Muscle of leg (tissue), 3 donors: ENCODE measurements at regions not wholly inside any gene's neighbourhood (a gene's known extent, or its start where the extent isn't known, plus 50 kb on each side); places are given as distances from the start of the nearest gene placed in this dataset.
"Not testable (repeated sequence)": the region's sequence is repeated elsewhere in the genome, so short reads cannot be mapped to it uniquely, and the experiment has no call there.

Source experiments
- DNase-seq: peaks from one replicate; pipeline ENCODE4 v3.0.0; 2013
- H3K27ac ChIP-seq: one replicate; pipeline ENCODE4 v1.5.1; 2013; ENCODE audit warnings: mild to moderate bottlenecking, low read length, control low read depth
- H3K27me3 ChIP-seq: one replicate; pipeline ENCODE4 v1.6.1; 2013; ENCODE audit warnings: low read length; ENCODE audit not compliant: control insufficient read depth, insufficient read depth
- H3K36me3 ChIP-seq: one replicate; pipeline ENCODE4 v1.6.1; 2013; ENCODE audit warnings: low read length; ENCODE audit not compliant: control insufficient read depth, insufficient read depth
- H3K4me1 ChIP-seq: one replicate; pipeline ENCODE4 v1.6.1; 2013; ENCODE audit warnings: low read length; ENCODE audit not compliant: control insufficient read depth, insufficient read depth
- H3K4me3 ChIP-seq: one replicate; pipeline ENCODE4 v1.5.1; 2013; ENCODE audit warnings: low read length, control low read depth
- H3K9me3 ChIP-seq: replicated peaks from 2 replicates; pipeline ENCODE4 v1.6.1; 2013; ENCODE audit warnings: low read depth, low read length; ENCODE audit not compliant: control insufficient read depth
- WGBS: methylation state at CpG from one replicate; pipeline ENCODE4 v1.1.5; 2013; ENCODE audit warnings: missing lambda C conversion rate; ENCODE audit not compliant: insufficient coverage; 5-methylcytosine and 5-hydroxymethylcytosine counted together

DNA sequence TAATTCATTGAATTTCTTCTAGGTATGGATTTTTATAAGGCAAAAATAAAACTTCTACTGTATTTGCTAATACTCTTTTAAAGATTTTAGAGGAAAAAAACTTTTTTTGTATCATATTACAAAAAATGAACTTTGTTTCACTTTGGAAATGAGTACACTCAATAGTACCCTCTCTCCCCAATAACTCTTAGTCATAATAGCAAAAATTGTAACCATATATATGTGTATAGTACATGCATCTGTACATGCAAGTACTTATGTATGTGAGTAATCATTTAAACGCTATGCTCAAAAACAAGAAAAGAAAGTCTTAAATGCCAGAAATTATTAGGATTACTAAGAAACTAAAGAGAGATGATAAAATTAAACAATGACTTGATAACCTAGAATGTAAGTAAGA is 95.9 kb upstream of the HGF start:
- Histone ChIP-seq H3K36me3 (no peaks in the 10 kb centered on the region), H3K4me3 (no peak overlapping the region), H3K27ac (no peak overlapping the region), H3K9me3 (no peaks in the 10 kb centered on the region), H3K27me3 (no peaks in the 10 kb centered on the region), H3K4me1 (no peaks in the 10 kb centered on the region)
- no CpG with 5 or more reads among the region's 1 CpG for WGBS
- no peak for DNase-seq

DNA sequence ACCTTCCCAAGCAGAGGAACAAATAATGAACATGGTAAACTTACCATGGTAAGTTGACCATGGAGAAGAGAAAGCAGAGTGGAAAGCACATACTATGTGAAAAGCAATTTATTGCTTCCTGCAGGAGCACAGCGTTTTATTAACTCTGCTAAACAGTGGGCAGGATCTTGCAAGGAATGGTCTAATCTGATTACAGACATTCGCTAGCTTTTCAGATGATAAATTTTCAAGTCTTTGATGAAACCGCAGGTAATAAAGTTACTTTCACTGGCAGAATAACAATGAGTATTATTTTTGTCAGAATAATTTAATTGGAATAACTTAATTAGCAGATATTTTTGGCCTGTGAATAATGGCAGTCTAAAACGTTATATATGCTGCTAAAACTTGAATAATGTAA is 89.6 kb upstream of the HGF start:
- H3K4me1 ChIP-seq = no peaks in the 10 kb centered on the region
- DNase-seq = no peak
- WGBS = no CpG with 5 or more reads among the region's 4 CpGs
- H3K27me3 ChIP-seq = no peaks in the 10 kb centered on the region
- no peak overlapping the region for H3K4me3 ChIP-seq
- H3K36me3 ChIP-seq = no peaks in the 10 kb centered on the region
- no peaks in the 10 kb centered on the region for H3K9me3 ChIP-seq
- H3K27ac ChIP-seq = no peak overlapping the region

DNA sequence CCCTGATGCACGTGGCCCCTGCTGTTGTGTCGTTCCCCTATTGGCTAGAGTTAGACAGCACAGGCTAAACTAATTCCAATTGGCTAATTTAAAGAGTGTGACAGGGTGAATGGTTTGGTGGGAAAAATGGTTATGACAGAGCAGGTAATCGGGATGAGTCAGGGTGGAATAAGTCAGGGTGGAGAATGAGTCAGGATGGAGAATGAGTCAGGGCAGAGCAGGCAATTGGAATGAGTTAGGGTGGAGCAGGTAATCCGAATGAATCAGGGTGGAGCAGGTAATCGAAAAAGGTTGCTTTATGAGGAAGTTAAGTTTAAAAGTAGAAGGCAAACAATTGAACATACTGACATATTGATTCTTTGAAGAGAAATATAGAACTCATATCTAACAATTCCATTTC is 89.0 kb upstream of the HGF start:
- H3K4me3 ChIP-seq, H3K9me3 ChIP-seq, DNase-seq, H3K27me3 ChIP-seq, H3K27ac ChIP-seq, H3K36me3 ChIP-seq, H3K4me1 ChIP-seq: not testable (repeated sequence)
- WGBS = 86% methylated on average over 3 of the region's 5 CpGs

DNA sequence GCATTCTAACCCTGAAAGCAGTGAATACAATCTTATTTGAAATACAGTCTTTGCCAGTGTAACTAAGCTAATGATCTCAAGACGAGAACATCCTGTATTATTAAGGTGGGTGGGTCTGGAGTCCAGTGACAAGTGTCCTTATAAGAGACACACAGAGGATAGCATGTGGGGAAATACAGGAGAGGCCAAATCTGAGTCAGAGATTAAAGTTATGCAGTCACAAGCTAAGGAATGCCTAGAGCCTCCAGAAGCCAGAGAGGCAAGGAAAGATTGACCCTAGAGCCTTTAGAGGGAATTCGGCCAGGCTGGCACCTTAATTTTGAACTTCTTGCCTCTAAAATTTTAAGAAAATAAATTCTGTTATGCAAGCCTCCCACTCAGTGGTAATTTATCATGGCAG is 87.5 kb upstream of the HGF start:
- Histone ChIP-seq H3K36me3 (no peaks in the 10 kb centered on the region), H3K27me3 (no peaks in the 10 kb centered on the region), H3K4me1 (no peaks in the 10 kb centered on the region), H3K27ac (no peak overlapping the region), H3K4me3 (no peak overlapping the region), H3K9me3 (no peaks in the 10 kb centered on the region)
- WGBS = no CpG with 5 or more reads among the region's 2 CpGs
- DNase-seq = no peak

DNA sequence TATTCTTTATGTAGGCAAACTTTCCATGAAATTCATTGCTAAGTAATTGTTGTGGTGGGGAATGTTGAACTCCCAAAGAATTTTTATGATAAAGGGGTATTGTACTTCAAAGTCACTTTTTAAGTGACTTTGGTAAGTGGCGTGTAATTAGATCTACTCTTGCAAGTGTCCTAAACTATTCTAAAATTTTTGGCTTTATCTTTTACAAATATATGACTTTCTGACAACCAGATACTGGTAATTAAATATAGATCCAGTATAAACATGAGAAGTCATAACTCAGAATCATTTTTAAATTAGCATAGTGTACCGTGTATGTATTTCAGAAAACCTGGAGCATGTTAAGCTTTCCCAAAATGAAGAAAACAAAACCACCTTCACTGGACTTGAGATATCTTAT is 84.7 kb upstream of the HGF start:
- no CpG with 5 or more reads among the region's 2 CpGs for WGBS
- Histone ChIP-seq H3K4me1 (no peaks in the 10 kb centered on the region), H3K36me3 (no peaks in the 10 kb centered on the region), H3K9me3 (no peaks in the 10 kb centered on the region), H3K4me3 (no peak overlapping the region), H3K27ac (no peak overlapping the region), H3K27me3 (no peaks in the 10 kb centered on the region)
- DNase-seq = no peak

DNA sequence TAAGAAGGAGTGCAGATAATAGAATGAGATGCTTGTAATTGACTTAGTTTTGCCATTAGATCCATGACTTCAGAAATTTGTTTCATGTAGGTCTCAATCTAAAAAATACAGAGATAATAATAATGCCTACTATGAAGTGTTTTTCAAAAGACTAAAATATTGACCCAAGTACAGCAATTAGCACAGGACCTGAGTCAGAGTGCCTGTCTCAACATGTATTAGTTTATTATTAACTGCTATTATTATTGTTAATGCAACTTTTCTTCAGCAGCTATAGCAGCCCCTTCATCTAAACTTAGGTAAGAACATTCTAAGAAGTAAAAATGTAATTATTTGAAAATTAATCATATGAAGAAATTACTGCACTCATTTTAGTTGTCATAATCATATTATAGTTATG is 82.9 kb upstream of the HGF start:
- H3K9me3 ChIP-seq = no peaks in the 10 kb centered on the region

DNA sequence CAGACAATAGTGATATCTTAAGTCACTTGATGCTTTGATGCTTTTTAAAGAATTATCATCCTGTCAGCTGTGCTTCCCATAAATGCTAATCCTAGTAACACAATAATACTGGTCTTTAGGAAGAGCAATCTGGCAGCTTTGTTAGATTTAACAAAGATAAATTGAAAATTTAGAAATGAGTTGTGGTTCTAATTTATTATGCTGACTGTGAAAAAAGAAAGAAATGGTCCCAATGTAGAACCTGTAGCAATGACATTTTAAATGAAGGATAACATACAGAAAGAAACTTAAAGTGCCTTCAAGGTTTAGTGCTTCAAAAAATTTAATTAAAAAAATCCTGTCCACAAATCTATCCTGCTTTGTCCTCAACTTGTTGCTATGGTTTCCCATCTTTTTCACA is 81.6 kb upstream of the HGF start:
- no peaks in the 10 kb centered on the region for H3K4me1 ChIP-seq
- no peaks in the 10 kb centered on the region for H3K36me3 ChIP-seq
- H3K4me3 ChIP-seq = no peak overlapping the region
- no peaks in the 10 kb centered on the region for H3K9me3 ChIP-seq
- DNase-seq = no peak
- no peaks in the 10 kb centered on the region for H3K27me3 ChIP-seq
- H3K27ac ChIP-seq = no peak overlapping the region

More for the DNA sequence above, 82.9 kb upstream of the HGF start:
- no peak for DNase-seq
- Histone ChIP-seq H3K4me3 (no peak overlapping the region), H3K36me3 (no peaks in the 10 kb centered on the region), H3K27ac (no peak overlapping the region), H3K4me1 (no peaks in the 10 kb centered on the region), H3K27me3 (no peaks in the 10 kb centered on the region)

DNA sequence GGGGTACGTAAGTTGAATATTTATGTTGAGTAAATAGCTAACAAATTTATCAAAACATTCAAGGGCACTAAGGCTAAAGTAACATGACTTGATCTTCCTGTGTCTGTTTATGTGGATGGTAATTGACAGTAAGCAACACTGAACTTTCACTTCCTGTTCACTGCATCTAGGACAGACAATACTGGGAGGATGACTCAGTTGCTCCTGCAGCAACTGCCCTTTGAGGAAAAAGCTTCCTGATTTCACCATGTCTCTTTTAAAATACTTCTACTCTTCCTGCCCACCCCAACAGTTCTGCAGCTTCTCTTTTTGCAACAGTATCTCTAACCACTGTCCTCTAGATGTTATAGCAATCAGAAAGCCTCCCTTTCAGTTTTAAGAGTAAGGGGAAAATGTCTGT is 76.6 kb upstream of the HGF start:
- Histone ChIP-seq H3K36me3 (no peaks in the 10 kb centered on the region), H3K27me3 (no peaks in the 10 kb centered on the region), H3K4me3 (no peak overlapping the region), H3K27ac (no peak overlapping the region), H3K4me1 (no peaks in the 10 kb centered on the region), H3K9me3 (no peaks in the 10 kb centered on the region)
- no CpG with 5 or more reads among the region's 1 CpG for WGBS
- DNase-seq = peak; percentile 83

DNA sequence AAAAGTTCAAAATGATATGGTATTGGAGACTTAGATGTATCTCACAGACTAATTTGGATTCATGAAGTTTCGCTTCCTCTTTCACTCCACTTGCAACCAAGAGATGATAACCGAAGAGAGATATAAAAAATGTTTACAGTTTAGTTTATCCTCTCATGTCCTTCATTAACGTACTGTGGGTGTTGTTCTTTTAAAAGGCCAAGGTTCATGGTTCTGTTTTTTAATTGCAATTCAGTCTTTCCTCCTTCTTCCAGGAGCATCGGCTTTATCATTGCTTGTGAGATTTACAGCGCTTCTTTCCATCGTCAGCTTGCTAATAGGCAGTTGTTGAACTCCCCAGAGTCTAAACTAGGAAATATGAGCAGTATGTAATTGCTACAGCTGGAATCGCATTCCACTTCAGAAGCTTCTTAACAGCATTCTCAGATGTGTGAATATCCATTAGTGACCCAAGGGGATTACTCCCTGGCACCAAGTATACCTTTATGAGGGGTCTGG is 75.9 kb upstream of the HGF start:
- peak overlapping the region; percentile 38 for H3K27ac ChIP-seq
- no peaks in the 10 kb centered on the region for H3K4me1 ChIP-seq
- DNase-seq = peak; percentile 50
- no peak overlapping the region for H3K4me3 ChIP-seq
- no peaks in the 10 kb centered on the region for H3K27me3 ChIP-seq
- H3K9me3 ChIP-seq = no peaks in the 10 kb centered on the region
- no peaks in the 10 kb centered on the region for H3K36me3 ChIP-seq
- WGBS = no CpG with 5 or more reads among the region's 7 CpGs

DNA sequence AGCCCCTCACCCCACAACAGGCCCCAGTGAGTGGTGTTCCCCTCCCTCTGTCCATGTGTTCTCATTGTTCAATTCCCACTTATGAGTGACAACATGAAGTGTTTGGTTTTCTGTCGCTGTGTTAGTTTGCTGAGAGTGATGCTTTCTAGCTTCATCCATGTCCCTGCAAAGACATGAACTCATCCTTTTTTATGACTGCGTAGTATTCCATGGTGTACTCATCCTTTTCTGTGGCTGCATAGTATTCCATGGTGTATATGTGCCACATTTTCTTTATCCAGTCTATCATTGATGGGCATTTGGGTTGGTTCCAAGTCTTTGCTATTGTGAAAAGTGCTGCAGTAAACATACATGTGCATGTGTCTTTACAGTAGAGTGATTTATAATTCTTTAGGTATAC is 73.8 kb upstream of the HGF start:
- no CpG with 5 or more reads among the region's 2 CpGs for WGBS
- not testable (repeated sequence) for H3K27ac ChIP-seq, H3K4me1 ChIP-seq, H3K27me3 ChIP-seq, H3K36me3 ChIP-seq, H3K4me3 ChIP-seq, DNase-seq, H3K9me3 ChIP-seq

DNA sequence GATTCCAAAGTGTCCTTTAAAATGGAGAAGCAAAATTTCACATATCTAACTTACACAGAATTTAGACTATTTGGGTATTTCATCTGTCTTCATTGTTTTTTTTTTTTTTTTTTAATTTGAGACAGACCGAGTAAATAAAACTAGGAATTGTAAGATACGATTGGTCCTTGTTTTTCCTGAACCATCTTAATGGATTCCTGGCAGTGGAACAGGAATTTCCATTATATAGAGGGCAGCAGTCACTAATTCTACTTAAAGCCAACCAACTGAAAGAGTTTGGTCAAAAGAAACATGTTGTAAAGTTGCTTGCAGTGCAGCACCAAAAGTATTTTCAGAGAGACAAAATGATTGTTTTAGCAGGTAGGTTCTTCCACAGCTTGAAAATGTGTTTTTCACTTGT is 72.5 kb upstream of the HGF start:
- Histone ChIP-seq H3K9me3 (no peaks in the 10 kb centered on the region), H3K27ac (no peak overlapping the region), H3K4me1 (no peaks in the 10 kb centered on the region), H3K4me3 (no peak overlapping the region), H3K36me3 (no peaks in the 10 kb centered on the region), H3K27me3 (no peaks in the 10 kb centered on the region)
- no peak for DNase-seq
- no CpG with 5 or more reads among the region's 2 CpGs for WGBS
